ENCODE measurements at regions not wholly inside any gene's neighbourhood (a gene's known extent, or its start where the extent isn't known, plus 50 kb on each side); places are given as distances from the start of the nearest gene placed in this dataset.

DNA sequence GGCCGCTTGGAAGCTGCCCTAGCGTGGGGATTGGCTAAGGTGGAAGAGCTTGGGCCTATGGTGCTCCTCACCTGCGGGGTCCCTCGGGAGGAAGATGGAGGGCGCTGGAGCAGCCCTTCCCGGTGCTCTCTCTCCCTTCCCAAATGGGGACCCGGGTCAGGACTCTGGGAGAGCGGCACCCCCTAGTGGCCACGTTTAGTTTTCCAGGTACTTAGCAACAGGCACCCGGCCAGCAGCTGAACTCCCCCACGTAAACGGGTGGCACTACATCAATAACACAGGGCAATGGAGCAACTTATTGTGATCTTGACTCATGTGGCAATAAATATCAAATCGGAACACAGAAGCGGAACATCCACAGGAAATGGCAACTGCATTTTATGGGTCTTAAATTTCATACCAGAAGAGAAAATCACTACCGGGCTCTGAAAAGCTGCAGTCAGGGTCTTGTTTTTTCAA lies 316.6 kb downstream of the AGTPBP1 start:
- CTCF ChIA-PET: interaction anchor here (1.0 kb wide), 2 partner anchors 92 to 185 kb away, joined by 3 to 12 read pairs; no protein-coding TSS in a partner anchor
- intact Hi-C loops (cut with micrococcal nuclease; ENCODE audit: unreplicated experiment): loop anchor here (5.0 to 10.0 kb wide), 3 partner anchors 190 to 1018 kb away; no protein-coding TSS in a partner anchor

DNA sequence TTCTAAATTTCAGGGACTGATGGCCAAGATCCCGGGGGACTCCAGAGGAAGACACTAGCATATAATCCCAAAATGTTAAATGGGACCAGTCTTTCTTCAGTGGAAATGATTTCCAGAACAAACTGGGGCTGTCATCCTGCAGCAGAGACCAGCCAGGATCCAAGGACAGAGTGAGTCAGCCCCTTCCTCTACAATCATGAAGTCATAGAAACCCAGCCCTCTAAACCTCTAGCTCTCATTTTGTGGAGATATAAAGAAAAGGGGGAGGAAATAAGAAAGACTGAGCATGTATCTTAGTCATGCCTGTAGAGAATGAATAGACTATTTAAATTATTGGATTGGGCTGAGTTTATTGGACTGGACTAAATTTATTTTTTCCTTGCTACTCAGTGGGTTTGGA lies 318.3 kb downstream of the AGTPBP1 start:
- no peak overlapping the region for H3K27ac ChIP-seq (ENCODE audit: low read depth, low read length, poor library complexity, severe bottlenecking)
- DNase-seq (ENCODE audit: low spot score): no peak
- POLR2A ChIA-PET (ENCODE audit: low non-redundant PET): no interaction called here
- peaks cover 18% of the 10 kb centered on the region for H3K27me3 ChIP-seq (replicated peaks; ENCODE audit: insufficient read depth, low read depth, low read length, poor library complexity)
- no peak overlapping the region for H3K4me3 ChIP-seq (ENCODE audit: low read depth, low read length, poor library complexity, severe bottlenecking)
- CTCF ChIA-PET: no interaction called here
- no peaks in the 10 kb centered on the region for H3K9me3 ChIP-seq (ENCODE audit: low read depth, low read length, poor library complexity, severe bottlenecking)
- no peaks in the 10 kb centered on the region for H3K4me1 ChIP-seq (ENCODE audit: insufficient read depth, low read length, poor library complexity, severe bottlenecking)
- BruUV-seq (replicated peaks): no TSS peak
- H3K36me3 ChIP-seq (ENCODE audit: insufficient read depth, low read length, poor library complexity, severe bottlenecking): no peaks in the 10 kb centered on the region
- intact Hi-C loops (cut with micrococcal nuclease; ENCODE audit: unreplicated experiment): loop anchor here (5.0 to 10.0 kb wide), 3 partner anchors 191 to 1026 kb away; no protein-coding TSS in a partner anchor
- no peak for TF ChIP-seq EZH2 (IDR thresholded peaks at IDR 0.05; ENCODE audit: borderline replicate concordance, low read depth, low read length, poor library complexity, severe bottlenecking)
- TF ChIP-seq, protein P1, sequence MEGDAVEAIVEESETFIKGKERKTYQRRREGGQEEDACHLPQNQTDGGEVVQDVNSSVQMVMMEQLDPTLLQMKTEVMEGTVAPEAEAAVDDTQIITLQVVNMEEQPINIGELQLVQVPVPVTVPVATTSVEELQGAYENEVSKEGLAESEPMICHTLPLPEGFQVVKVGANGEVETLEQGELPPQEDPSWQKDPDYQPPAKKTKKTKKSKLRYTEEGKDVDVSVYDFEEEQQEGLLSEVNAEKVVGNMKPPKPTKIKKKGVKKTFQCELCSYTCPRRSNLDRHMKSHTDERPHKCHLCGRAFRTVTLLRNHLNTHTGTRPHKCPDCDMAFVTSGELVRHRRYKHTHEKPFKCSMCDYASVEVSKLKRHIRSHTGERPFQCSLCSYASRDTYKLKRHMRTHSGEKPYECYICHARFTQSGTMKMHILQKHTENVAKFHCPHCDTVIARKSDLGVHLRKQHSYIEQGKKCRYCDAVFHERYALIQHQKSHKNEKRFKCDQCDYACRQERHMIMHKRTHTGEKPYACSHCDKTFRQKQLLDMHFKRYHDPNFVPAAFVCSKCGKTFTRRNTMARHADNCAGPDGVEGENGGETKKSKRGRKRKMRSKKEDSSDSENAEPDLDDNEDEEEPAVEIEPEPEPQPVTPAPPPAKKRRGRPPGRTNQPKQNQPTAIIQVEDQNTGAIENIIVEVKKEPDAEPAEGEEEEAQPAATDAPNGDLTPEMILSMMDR (conservative IDR thresholded peaks at IDR 0.05; ENCODE audit: low read depth, low read length): no peak

More for the DNA sequence above, 316.6 kb downstream of the AGTPBP1 start:
- no TSS peak for BruUV-seq (replicated peaks)
- POLR2A ChIA-PET (ENCODE audit: low non-redundant PET): no interaction called here
- peaks cover 34% of the 10 kb centered on the region for H3K27me3 ChIP-seq (replicated peaks; ENCODE audit: insufficient read depth, low read depth, low read length, poor library complexity)
- no peaks in the 10 kb centered on the region for H3K9me3 ChIP-seq (ENCODE audit: low read depth, low read length, poor library complexity, severe bottlenecking)
- no peak overlapping the region for H3K27ac ChIP-seq (ENCODE audit: low read depth, low read length, poor library complexity, severe bottlenecking)
- TF ChIP-seq, protein P1 (conservative IDR thresholded peaks at IDR 0.05; ENCODE audit: low read depth, low read length): peak; percentile 92
- no peak for TF ChIP-seq EZH2 (IDR thresholded peaks at IDR 0.05; ENCODE audit: borderline replicate concordance, low read depth, low read length, poor library complexity, severe bottlenecking)
- no peak overlapping the region for H3K4me3 ChIP-seq (ENCODE audit: low read depth, low read length, poor library complexity, severe bottlenecking)
- DNase-seq (ENCODE audit: low spot score): peak; percentile 79
- no peaks in the 10 kb centered on the region for H3K4me1 ChIP-seq (ENCODE audit: insufficient read depth, low read length, poor library complexity, severe bottlenecking)
- no peaks in the 10 kb centered on the region for H3K36me3 ChIP-seq (ENCODE audit: insufficient read depth, low read length, poor library complexity, severe bottlenecking)

GRCh38 chr9:85421641-85422040 lies 320.1 kb downstream of the AGTPBP1 start:
- no peak overlapping the region for H3K27ac ChIP-seq (ENCODE audit: low read depth, low read length, poor library complexity, severe bottlenecking)
- no peaks in the 10 kb centered on the region for H3K9me3 ChIP-seq (ENCODE audit: low read depth, low read length, poor library complexity, severe bottlenecking)
- ChIA-PET POLR2A (ENCODE audit: low non-redundant PET) (no interaction called here), CTCF (no interaction called here)
- no peaks in the 10 kb centered on the region for H3K4me1 ChIP-seq (ENCODE audit: insufficient read depth, low read length, poor library complexity, severe bottlenecking)
- intact Hi-C loops (cut with micrococcal nuclease; ENCODE audit: unreplicated experiment): loop anchor here (5.0 to 10.0 kb wide), 3 partner anchors 193 to 1024 kb away; no protein-coding TSS in a partner anchor
- DNase-seq (ENCODE audit: low spot score): no peak
- H3K36me3 ChIP-seq (ENCODE audit: insufficient read depth, low read length, poor library complexity, severe bottlenecking): no peaks in the 10 kb centered on the region
- no TSS peak for BruUV-seq (replicated peaks)
- no peak overlapping the region for H3K4me3 ChIP-seq (ENCODE audit: low read depth, low read length, poor library complexity, severe bottlenecking)
- TF ChIP-seq, protein P1 (conservative IDR thresholded peaks at IDR 0.05; ENCODE audit: low read depth, low read length): no peak
- H3K27me3 ChIP-seq (replicated peaks; ENCODE audit: insufficient read depth, low read depth, low read length, poor library complexity): peaks cover under 1% of the 10 kb centered on the region
